Left renal cortex interstitium (tissue), 4 donors: ENCODE measurements at regions not wholly inside any gene's neighbourhood (a gene's known extent, or its start where the extent isn't known, plus 50 kb on each side); places are given as distances from the start of the nearest gene placed in this dataset.

ENCODE experiments used
- DNase-seq, 4 donors: peaks; one replicate each; pipeline ENCODE4 v3.0.0-alpha.2; 2013; ENCODE audit warnings: low read depth in 4 of 4, low spot score in 2 of 4, missing footprints in 1 of 4

DNA sequence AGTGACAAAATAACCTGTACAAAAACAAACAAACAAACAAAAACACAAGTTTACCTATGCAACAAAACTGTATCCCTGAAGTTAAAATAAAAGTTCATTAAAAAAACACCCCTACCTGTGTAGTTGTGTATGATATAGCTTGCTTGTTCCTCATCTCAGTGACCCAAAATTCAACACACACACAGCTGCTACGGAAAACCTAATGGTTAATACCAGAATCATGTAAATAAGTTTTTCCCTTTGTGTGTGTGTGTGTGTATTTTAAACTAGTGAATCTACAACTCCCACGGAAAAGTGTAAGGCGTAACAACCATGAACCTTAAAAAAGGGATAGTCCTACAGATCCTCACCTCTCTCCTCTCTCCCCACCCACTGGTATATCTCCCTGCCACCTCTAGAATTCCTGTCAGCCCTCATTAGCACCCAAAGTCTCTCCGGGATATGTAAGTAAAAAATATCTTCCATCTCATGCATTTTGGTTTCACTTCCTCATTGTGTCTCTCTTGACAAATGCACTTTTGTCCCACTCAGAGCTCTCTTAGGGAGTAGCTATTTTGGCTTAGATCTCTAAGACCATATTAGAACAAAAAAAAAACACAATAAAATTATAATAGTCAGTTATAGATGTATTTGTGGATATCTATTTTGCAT lies 2236.5 kb downstream of the PCDH9 start:
- no peak for DNase-seq

- DNase-seq: no peak
Observed at GRCh38 chr13:64992314-64992713, 2237.8 kb downstream of the PCDH9 start.

- DNase-seq: no peak
Observed at GRCh38 chr13:64985075-64985474, 2245.1 kb downstream of the PCDH9 start.

- DNase-seq: no peak
Observed at GRCh38 chr13:64962404-64962803, 2267.7 kb downstream of the PCDH9 start.

- no peak for DNase-seq
Observed at GRCh38 chr13:64959276-64959675, 2270.9 kb downstream of the PCDH9 start.

GRCh38 chr13:64958106-64958505 lies 2272.0 kb downstream of the PCDH9 start:
- DNase-seq: no peak

GRCh38 chr13:64938660-64939059 lies 2291.5 kb downstream of the PCDH9 start:
- no peak for DNase-seq

- no peak for DNase-seq
Observed at GRCh38 chr13:64937302-64937701, 2292.8 kb downstream of the PCDH9 start.

GRCh38 chr13:64936879-64937278 lies 2293.3 kb downstream of the PCDH9 start:
- no peak for DNase-seq

DNA sequence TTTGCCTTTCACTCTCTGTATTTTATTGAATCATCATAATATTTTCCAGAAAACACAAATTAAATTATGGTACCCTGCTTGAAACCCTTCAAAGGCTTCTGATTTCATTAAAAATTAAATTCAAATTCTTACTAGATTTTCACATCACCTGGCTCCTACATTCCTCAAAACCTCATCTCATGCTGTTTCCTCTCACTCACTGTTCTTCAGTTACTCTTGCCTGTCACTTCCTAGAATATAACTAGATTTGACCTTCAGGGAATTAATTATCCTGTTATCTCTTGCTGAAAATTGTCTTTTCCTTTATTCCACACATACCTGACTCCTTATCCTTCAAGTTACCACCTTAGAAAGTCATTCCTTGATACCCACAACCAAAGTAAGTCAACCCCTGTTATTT lies 2294.7 kb downstream of the PCDH9 start:
- DNase-seq: no peak

- DNase-seq: no peak
Observed at GRCh38 chr13:64934569-64935362, 2295.4 kb downstream of the PCDH9 start.

DNA sequence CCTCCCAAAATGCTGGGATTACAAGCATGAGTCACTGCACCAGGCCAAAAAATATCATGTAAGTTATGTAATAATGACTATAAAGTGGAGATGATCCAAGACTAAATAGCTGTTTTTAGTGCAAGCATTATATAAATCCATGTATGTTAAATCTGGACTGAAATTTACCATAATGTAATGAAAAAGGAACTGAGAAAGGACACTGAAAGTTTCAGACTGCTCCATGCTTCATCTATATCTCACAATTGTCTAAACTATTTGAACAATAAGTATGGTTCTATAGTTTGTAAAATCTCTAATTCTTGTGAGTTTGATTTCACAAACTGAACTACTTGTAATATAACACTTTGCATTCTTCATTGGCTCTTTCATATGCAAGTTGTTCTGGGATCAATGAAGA lies 2299.5 kb downstream of the PCDH9 start:
- DNase-seq: no peak

- no peak for DNase-seq
Observed at GRCh38 chr13:64928696-64929499, 2301.2 kb downstream of the PCDH9 start.

GRCh38 chr13:64925727-64926126 lies 2304.4 kb downstream of the PCDH9 start:
- no peak for DNase-seq

- peak in 1 of 4 donors; percentile 3 for DNase-seq
Observed at GRCh38 chr13:64925284-64925683, 2304.9 kb downstream of the PCDH9 start.

DNA sequence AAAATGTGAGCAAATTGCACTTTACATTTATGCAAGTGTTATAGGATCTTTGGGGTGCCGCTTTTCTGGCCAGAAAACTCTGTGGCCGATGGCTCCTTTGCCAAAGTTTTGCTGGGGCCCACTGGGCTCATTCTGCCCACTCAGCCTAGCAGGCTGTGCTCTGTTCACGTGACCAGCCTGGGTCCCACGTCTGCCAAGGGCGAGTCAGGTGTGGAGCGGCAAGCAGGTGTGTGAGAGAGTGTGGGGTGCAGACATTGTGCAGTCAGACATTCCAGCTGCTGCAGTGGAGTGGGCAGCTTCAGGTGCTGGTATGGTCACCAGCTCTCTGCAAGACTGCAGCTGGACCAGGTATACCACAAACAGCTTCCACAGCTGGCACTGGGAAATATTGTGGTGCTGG lies 2305.7 kb downstream of the PCDH9 start:
- DNase-seq: no peak

- no peak for DNase-seq
Observed at GRCh38 chr13:64917566-64917965, 2312.6 kb downstream of the PCDH9 start.

GRCh38 chr13:64912141-64912540 lies 2318.0 kb downstream of the PCDH9 start:
- DNase-seq: no peak

DNA sequence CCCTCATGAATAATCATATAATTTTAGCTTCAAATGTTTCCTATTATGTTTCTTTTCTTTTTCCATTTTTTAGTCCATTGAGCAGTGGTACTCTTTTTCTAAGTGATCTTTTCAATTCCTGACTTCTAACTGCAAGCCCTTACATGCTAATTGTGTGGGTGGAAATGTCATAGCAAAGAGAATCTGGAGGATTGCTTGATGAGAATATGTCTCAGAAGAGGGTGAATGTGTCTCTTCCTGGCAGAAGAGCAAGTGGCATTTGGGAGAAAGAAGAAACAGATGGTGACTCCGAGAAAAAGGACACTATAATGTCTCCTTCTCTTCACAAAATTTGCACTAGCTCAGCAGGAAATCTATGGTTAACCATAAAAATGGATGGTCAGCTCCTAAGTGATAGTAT lies 2320.0 kb downstream of the PCDH9 start:
- no peak for DNase-seq

DNA sequence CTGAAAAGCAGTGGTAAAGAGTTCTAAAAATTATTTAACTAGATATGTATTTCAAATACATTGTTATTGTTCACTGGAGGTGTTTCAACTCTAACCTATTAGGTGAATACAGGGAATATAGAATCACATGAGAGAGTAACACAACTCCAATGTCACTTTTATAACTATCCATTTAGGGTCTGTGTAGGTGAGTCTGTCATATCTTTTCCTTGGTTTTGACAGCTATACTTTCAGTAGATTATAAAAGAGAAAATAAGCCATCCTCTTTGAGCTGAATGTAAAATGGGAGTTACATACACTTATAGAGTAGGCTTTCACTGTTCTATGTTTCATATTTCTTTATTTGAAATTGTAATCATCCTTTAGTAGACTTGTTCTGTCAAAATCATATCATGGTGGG lies 2321.0 kb downstream of the PCDH9 start:
- no peak for DNase-seq

DNA sequence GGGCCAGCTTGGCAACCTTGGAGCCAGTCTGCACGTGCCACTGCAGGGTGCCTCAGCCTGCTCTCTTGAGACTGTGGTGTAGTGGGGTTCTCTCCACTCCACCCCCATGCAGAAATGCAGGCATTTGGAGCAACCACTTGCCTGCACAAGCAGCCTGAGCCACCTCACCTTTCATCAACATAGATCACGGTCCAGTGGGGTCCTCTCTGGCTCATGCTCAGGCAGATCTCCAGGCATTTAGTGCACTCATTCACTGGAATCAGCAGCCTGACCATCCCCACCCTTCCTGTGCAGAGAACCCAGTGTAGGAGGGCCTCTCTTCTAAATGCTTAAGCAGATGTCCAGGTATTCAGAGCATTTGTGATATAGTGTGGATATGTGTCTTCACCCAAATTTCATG lies 2330.1 kb downstream of the PCDH9 start:
- no peak for DNase-seq

GRCh38 chr13:64884976-64885375 lies 2345.2 kb downstream of the PCDH9 start:
- no peak for DNase-seq
